ENCODE measurements at regions not wholly inside any gene's neighbourhood (a gene's known extent, or its start where the extent isn't known, plus 50 kb on each side); places are given as distances from the start of the nearest gene placed in this dataset.
"Not testable (repeated sequence)": the region's sequence is repeated elsewhere in the genome, so short reads cannot be mapped to it uniquely, and the experiment has no call there.

DNA sequence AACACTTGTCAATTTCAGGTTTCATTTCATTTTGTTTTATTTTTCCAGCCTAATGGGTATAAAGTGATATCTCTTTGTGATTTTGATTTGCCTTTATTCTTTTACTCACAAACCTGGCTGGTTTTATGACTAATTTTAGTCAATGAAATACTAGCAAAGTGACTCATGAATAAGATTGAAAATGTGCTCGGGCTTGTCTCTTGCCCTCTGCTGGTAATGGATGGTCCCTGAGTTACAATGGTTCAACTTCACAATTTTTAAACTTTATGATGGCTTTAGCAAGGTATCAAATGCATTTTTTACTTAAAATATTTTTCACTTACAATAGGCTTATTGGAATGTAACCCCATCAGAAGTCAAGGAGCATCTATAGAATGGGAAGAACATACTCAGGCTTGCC, 431.4 kb upstream of the CCNG1 start:
- DNase-seq, result no peak

- no peak for DNase-seq
These were observed 414.7 kb upstream of the CCNG1 start for GRCh38 chr5:163022582-163023128.

- DNase-seq, result no peak
These were observed 413.5 kb upstream of the CCNG1 start for GRCh38 chr5:163023846-163024245.

GRCh38 chr5:163024936-163025335, 412.5 kb upstream of the CCNG1 start:
- DNase-seq, result no peak

- DNase-seq, result no peak
These were observed 403.7 kb upstream of the CCNG1 start for GRCh38 chr5:163033656-163034055.

- DNase-seq, result no peak
These were observed 396.1 kb upstream of the CCNG1 start for GRCh38 chr5:163041254-163041653.

GRCh38 chr5:163079618-163080017, 357.8 kb upstream of the CCNG1 start:
- no peak for DNase-seq

DNA sequence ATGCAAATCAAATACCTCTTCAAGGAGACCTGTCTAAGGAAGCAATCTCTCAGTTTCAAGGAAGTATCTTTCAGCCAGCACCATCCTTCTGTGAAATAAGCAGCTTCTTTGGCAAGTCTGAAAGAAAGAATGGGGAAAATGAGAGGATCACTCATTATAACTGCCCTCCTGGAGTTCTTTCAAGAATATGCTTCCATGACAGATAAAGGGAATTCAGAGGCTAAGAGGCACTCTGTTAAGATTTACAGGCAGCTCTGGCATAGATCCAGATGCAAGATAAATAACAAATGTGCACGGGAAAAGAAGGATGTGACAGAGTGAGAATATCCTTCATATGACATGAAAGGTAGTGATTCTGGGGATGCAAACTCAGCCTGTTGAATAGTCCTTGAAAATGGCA, 348.2 kb upstream of the CCNG1 start:
- DNase-seq, result no peak

DNA sequence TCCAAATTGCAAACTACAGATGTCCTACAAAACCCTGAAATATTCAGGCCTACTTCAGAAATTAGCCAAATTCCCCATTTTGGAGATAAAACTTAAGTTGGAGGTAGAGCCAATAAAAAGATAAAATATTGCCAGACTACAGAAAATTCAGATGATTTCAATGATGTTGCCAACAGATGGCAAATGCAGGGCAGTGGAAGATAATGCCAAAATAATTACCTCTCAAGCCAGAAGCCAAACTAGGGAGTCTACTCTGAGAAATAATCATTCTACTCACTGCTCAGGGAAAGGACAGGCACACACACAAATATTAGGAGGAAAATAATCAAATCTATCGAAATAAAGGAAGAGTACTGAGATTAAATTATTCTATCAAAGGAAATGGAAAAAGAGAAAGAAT, 347.5 kb upstream of the CCNG1 start:
- DNase-seq, result no peak

DNA sequence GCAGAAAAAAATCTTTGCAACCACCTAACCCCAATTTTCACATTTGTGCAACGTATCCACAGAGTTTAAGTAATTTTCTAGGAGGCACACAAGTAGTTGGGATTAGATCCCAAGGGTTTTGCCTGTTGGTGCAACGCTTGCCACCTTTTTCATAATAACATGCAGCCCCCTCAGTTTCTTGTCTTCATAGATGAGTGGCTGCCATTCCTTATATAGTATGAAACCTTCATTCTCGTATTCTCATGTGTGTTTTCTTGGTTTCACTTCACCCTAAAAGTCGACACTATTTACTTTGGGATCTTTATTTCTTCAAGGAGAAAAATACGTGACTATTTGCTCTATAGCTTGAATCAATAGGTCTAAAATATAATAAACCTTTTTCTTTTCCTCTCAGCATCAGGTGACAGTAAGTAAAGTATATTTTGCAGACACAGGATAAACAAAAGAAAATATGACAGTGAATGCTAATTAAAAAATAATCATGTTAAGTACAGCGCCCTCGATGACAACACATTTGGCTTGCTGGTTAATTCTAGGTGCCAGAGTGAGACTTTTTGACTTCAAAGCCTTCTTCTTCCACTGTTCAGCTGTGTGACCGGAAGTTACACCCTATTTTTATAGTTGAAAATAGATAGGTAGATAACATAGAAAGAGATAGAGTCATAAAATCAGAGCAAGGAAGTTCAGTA, 342.8 kb upstream of the CCNG1 start:
- no peak for DNase-seq

DNA sequence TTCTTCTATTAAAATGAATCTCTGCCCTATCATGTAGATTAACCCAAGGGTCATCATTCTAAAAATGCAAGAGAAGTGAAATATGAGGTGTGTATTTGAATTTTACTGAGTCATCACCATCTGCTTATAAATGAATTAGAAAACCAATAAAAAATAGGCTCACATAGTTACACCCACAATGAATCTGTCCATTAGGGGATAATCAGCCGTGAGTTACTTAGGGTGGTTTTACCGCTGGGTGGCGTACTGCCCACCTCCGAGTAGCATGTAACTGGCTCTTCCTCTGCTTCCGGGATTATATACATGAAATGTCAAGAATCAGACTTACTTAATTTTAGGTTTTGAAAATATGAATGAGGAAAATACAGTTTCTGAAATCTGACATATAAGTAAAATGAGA, 332.9 kb upstream of the CCNG1 start:
- no peak for DNase-seq

DNA sequence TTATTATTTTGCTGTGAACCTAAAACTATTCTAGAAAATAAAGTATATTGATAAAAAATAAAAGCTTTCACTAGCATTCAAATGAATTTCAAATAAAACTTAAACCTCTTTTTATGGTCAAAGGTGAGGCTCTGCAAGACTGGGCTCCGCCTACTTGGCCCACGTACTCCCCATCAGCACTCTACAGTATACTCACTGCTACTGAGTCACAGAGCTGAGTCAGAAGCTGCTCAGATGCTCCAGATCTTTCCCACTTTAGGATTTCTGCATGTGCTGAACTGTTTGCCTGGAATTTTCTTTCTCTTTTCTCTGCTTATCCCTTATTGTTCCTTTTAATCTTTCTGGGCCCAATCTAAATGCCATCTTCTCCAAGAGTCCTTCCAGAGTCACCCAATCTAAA, 331.9 kb upstream of the CCNG1 start:
- DNase-seq, result no peak

DNA sequence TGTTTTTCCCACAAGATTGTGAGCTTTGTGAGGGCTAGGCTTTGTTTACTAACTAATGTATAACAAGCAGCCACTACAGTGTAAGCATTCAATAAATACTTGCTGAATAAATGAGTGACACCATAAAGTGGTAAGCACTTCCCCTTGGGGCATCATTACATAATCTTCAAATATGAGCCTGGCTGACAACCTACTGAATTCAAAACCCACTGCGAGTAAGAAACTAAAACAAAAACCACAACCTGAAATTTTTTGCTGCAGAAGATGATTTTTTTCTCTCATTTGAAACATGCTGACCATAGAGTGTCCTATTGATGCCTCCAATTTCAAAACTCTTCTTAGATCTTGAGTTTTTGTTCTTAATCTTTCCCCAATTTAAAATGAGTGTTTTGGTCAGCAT, 331.3 kb upstream of the CCNG1 start:
- no peak for DNase-seq

DNA sequence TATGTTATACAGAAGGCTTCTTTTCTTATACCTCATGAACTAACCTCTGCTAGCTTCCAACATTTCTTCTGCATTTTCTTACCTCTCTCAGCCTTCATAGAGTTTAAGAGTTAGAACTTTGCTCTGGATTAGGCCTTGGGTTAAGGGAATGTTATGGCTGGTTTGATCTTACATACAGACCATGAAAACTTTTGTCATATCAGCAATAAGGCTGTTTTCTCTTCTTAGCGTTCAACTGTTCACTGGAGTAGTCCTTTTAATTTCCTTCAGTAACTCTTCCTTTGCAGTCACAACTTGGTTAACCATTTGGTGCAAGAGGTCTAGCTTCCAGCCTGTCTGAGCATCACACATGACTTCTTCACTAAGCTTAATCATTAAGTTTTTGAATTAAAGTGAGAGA, 329.0 kb upstream of the CCNG1 start:
- no peak for DNase-seq

GRCh38 chr5:163115011-163115410, 322.4 kb upstream of the CCNG1 start:
- DNase-seq, result no peak

DNA sequence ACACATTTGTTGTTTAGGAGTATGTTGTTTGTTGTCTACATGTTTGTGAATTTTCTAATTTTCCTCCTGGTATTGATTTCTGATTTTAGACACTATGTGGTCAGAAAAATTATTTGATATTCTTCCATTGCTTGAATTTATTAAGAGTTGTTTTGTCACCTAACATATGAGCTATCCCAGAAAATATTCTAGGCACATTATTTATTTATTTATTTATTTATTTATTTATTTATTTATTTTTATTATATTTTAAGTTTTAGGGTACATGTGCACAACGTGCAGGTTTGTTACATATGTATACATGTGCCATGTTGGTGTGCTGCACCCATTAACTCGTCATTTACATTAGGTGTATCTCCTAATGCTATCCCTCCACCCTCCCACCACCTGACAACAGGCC, 320.8 kb upstream of the CCNG1 start:
- DNase-seq, result not testable (repeated sequence)

DNA sequence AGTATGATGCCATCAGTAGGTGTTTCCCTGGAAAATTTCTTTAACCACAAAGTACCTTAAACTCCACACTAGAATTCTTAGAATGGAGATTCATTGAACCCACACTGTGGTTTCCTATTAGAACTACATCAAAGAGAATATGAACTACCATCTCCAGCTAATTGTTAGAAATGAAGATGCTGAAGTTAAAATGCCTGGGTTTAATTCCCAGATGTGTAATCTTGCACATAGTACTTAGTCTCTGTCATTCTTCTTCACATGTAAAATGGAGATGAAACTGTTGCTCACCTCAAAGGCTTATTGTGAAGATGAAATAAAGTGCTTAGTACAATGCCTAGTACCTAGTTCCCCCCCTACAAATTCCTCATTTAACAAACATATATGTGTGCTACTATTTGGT, 303.3 kb upstream of the CCNG1 start:
- DNase-seq, result no peak

- DNase-seq, result no peak
These were observed 301.5 kb upstream of the CCNG1 start for GRCh38 chr5:163135849-163136248.

DNA sequence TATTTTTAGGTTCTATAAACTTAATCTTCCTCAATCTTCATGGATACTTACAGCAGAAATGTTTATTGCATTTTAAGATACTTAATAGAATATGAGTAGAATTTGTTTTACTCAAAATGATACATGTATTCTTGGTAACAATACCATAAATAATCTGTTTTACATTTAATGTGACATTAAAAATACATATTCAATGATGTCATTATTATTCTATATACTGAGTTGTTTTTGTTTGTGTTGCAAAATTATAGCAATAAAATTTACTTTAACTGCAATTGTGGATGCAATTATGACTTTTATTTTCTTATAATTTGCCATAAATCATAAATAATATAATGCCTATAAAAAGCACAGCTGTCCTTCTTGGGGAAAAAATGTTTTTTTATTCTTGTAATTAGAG, 275.9 kb upstream of the CCNG1 start:
- DNase-seq, result no peak

- DNase-seq, result no peak
These were observed 274.8 kb upstream of the CCNG1 start for GRCh38 chr5:163162645-163163044.

DNA sequence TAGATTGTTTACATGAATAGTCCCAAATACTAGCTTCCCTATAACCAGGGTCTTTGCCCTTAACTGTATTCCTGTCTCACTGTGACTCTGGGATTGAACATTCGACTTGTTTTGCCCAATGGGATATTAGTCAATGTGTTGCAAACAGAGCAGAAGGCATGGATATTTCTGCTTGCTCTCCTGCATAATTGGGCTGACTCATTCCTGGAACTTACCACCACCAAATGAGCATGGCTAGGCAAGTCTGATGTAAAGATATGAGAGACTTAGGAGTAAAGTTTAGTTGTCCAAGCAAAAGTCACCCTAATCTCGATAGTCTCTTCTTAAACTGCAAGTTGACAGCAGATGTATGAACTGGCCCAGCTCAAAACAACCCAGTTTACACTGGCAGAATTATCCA, 273.5 kb upstream of the CCNG1 start:
- DNase-seq, result no peak

- no peak for DNase-seq
These were observed 272.1 kb upstream of the CCNG1 start for GRCh38 chr5:163165277-163165676.

DNA sequence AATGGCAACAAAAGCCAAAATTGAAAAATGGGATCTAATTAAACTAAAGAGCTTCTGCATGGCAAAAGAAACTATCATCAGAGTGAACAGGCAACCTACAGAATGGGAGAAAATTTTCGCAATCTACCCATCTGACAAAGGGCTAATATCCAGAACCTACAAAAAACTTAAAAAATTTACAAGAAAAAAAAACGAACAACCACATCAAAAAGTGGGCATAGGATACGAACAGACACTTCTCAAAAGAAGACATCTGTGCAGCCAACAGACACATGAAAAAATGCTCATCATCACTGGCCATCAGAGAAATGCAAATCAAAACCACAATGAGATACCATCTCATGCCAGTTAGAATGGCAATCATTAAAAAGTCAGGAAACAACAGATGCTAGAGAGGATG, 267.2 kb upstream of the CCNG1 start:
- not testable (repeated sequence) for DNase-seq

DNA sequence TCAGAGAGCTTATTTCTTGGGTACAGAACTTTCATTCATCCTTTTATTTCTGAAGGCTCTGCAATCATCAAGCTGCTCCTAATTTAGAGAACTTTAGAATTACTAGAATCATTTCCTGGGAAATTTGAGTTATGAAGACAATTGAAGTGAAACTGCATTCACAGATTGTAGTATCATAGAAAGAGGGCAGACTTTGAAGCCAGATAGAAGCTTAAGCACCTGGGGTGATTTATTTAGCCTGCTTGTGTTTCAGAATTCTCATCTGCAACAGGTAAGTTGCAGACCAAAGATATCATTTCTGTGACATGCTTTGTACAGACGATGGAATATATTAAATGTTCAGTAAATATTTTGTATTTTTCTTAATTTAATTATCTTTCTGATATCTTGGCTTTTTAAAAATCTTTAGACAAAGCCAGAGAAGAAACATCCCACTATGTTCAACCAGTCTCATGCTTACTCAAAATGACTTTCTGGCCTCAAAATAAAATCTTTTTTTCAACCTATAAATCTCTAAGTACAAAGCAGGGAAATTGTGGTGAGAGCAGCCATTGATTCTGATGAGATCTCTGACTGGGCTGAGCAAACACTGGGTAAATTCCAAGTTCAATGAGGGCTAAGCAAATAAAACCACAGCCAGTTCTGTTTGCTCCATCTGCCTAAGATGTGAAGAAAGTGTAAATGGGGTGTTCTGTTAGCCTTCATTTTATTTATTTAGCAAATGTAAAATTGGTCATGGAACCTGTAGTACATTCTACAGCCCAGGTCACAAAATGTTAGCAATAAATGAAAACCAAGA, 264.7 kb upstream of the CCNG1 start:
- DNase-seq, result no peak

Data from midbrain (tissue), 1 donor.